ENCODE measurements at regions not wholly inside any gene's neighbourhood (a gene's known extent, or its start where the extent isn't known, plus 50 kb on each side); places are given as distances from the start of the nearest gene placed in this dataset.
A peak's percentile ranks its signal among the peaks of the same experiment; 100 is the strongest.
"Not testable (repeated sequence)": the region's sequence is repeated elsewhere in the genome, so short reads cannot be mapped to it uniquely, and the experiment has no call there.

DNA sequence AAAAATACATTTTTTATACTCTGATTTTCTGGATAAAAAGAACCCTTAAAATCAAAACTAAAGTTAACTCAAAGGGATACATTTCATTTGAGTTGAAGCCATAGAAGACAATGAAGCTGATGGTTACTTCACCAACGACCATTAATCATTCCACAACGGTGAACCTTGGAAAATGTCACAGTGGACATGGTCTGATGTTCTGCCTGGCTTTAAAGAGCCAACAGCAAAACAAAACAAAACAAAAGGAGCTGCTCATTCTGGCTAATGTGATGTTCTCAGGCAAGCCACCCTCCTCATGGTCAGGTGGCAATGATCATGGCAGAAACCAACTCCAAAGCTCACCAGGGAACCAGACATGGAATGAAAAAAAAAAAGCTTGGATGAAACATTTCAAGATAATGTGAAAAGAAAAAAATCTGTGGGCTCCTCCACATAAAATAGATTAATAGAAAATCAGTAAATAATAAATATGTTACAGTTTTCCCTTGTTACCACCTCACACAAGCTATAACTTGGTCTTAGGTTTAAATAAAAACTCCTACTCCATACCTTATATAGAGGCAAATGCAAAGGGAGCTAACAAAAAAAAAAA, 90.1 kb upstream of the SERTAD2 start:
- no peak for DNase-seq (ENCODE audit: low read depth)

DNA sequence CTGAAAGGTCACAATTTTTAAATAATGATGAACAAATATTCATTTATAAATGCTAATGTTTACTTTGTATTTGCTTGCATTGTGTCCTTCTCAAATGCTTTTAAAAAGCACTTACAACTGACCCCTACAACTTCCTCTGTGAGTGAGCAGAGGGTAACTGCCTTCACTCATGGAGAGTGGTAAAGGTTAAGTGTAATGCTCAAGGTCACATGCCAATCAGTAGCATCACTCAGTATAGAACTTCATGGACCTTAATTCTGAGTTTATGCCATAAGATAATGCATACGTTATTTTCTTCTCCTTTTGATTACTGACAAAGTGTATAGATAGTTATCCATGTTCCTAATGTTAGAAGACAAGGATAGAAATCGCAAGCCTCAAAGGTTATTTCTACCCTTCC, 91.8 kb upstream of the SERTAD2 start:
- no peak for DNase-seq (ENCODE audit: low read depth)

DNA sequence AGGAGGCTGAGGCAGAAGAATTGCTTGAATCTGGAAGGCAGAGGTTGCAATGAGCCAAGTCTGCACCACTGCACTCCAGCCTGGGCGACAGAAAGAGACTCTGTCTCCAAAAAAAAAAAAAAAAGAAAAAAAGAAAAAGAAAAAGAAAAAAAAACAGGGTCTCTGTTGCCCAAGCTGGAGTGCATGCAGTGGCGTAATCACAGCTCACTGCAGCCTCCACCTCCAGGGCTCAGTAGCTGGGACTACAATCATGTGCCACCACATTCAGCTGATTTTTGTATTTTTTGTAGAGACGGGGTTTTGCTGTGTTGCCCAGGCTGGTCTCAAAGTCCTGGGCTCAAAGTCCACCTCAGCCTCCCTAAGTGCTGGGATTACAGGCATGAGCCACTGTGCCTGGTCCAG, 94.0 kb upstream of the SERTAD2 start:
- DNase-seq (ENCODE audit: low read depth), result not testable (repeated sequence)

DNA sequence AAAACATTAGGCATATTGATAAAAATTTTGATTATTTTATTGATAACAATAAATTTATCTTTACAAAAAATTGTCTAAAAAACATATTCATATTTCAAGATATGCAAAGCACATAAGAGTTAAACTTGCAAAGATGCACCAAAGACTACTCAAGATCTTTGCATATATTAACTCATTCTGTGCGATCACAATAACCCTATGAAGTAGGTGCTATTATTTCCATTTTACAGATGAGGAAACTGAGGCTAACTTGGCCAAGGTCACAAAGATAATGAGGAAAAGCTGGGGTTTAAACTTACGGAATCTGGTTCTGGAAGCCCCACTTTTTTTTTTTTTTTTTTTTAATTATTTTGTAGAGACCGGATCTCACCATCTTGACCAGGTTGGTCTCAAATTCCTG, 94.4 kb upstream of the SERTAD2 start:
- DNase-seq (ENCODE audit: low read depth), result no peak

DNA sequence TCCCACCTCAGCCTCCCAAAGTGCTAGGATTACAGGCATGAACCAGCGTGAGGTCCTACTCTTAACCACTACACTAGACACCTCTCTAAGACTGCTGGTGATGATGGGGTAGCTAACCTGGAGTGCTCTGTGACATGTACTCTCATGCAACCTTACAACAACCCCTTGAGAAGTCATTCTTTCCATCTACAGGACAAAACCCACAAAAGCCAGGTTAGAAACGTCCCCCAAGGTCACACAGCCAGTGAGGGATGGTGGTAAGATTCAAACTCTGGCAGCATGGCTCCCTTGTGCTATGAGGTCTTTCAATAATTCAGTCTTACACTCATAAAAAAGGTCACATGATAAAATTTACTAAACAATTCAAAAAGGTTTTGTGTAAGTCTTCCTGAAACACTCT, 94.8 kb upstream of the SERTAD2 start:
- DNase-seq (ENCODE audit: low read depth), result no peak

DNA sequence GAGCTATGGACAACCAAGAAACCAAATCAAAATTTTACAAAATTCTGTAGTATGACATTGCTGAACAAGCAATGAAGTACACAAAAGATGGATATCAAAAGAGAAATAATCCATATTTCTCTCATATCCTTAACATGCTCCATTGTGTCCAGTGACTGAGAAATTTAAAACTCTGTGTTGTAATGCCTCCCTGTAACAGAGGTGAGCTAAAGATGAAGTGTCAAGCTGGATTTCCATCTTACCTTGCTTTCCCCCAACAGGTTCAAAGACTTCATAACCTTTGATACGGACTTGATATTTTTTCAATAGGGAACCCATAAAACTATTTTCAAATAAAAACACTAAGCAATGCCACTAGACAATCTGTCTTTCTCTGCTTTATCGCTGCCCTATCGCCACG, 95.7 kb upstream of the SERTAD2 start:
- DNase-seq (ENCODE audit: low read depth), result no peak

DNA sequence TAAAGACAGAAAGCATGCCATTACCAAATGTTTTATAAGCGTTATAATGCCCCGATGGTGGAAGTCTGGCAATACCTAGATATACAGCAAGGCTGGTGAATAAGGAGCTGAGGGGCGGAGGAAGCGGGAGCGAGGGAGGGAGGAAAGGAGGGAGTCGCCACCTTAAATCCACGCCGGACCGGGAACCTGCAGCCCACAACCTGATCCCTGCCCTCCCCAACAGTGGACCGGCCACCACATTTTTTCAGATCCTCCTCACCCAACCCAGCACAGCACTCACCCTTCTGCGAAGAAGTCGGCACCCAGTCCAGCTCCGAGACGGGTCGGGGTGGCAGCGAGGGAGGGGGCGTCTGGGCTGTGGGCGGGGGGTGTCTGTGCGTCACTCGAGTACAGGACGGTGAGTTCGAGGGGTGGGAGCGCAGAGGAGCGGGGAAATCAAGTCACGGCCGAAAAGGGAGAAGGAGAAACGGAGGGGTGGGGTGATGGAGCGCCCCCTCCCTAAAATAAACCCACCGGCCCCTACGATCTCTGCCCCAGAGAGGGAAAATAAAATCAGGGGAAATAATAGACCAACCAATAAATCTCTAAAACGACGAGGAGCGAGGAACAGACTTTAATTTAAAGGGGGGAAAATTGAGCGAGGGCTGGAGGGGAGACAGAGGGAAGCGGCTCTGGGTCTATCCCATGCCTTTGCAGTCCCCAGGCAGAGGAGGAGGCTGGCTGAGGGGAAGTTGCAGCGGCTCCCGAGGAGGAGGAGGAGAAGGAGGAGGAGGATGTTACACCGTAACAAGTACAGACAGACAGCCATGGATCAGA, 96.5 kb upstream of the SERTAD2 start:
- DNase-seq (ENCODE audit: low read depth), result no peak

DNA sequence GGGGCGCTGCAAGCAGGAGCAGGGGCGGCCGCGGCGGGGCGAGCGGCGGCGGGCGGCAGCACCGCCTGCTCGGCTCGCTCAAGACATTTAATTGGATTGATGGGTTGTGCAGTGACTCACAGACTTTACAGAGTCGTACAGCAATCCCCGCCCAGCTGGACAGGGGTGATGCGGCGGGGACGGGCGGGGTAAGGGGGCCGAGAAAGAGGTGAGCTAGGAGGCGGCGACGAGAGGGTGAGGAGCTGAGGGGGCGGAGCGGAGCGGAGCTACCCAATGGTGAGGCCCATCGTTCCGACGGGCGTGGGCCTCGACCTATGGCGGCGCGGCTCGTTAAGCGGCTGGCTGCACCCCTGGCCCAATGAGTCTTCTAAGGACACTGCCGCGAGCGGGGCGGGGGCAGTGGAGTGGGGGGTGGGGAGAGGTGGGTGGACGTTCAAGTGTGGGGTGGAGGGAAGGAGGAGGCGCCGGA, 97.1 kb upstream of the SERTAD2 start:
- peak; percentile 92 for DNase-seq (ENCODE audit: low read depth)

DNA sequence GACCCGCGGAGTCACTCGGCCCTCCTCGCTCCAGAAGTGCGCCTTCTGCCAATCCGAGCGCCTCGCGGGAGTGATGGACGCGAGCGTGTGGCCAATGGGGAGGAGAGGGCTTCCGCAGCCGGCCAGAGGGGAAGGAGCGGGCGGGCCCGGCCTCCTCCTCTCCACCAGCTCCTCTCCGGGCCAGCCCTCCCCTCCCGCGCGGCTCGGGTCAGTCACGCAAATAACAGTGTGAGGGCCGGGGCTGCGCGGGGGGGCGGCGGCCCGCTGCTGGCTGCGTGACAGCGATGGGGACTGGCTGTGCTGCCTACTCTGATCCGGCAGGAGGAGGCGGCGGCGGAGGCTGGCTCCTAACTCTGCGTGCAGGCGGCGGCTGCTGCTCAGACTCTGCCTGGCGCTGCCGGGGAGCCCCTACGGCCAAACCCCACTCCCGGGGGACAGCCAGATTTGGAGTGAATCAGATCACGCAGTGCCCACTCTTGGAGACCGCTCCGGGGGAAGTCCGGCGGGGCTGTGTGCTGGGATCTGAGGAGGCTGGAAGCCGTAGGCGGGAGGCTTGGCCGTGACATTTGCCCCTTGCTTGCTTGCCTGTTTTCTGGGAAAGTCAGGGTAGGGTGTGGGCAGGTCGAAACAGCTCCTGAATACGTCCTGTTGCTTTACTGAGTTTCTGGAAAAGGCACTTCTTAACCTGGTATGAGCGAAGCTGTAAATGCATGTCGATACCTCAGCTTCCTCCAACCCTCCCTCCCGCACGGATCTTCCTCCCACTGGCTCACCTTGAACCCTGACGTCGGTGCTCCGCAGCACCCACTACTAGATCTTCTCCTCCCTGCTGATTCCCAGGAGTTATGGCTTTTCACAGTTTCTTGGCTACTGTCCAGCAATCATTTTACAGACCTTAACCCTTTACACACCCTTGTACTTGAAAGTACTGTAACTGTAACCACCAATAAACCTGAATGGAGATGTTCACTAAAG, 97.9 kb upstream of the SERTAD2 start:
- DNase-seq (ENCODE audit: low read depth), result no peak

DNA sequence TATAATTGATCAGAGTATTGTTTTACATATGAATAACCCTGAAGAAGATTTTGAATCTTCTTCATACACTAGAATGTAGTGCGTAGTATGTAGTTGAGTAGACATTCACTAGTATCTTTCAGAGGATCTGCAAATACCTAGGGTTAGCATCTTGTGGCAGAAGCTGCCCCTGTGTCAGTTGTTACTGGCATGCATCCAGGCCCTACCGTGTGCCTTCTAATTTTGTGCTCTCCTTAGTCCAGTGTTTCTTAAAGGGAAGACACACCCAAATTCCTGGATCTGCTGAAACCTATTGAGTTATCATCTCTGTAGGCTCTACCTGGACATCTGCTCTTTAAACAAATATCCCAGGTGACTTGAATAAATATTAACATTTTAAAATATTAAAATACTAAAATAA, 99.7 kb upstream of the SERTAD2 start:
- no peak for DNase-seq (ENCODE audit: low read depth)

DNA sequence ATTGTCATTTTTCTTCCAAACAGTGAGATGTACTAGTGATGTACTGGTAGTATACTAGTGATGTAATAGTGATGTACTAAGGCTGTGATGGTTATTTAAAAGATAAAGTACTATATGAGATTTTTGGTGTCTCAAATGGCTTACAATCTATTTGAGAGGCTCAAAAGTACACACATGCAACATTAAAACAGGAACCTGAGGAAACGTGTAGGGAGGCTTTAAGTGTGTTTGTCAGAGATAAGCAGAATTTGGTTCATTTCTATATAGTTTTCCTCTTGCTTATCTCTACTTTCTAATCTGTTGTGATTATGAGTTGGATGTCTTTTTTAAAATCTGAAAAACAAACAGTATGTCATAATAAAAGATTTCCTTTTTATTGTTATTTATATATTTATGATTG, 100.9 kb upstream of the SERTAD2 start:
- DNase-seq (ENCODE audit: low read depth), result no peak

DNA sequence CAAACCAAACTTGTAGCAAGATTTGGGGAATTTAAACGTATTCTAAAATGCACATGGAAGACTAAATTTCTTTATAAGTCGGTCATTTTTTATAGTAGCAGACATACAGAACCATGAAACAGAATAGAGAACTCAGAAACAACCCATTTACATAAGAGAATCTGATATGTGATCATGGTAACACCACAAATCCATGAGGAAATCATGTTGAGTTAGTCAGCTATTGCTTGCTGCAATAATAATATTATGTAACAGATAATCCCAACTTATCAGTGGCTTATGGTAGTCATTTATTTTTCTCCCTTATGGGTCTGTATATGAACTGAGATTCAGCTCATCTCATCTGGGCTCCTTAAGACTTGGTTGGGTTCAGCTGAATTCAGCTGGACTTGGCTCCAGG, 103.4 kb upstream of the SERTAD2 start:
- no peak for DNase-seq (ENCODE audit: low read depth)

DNA sequence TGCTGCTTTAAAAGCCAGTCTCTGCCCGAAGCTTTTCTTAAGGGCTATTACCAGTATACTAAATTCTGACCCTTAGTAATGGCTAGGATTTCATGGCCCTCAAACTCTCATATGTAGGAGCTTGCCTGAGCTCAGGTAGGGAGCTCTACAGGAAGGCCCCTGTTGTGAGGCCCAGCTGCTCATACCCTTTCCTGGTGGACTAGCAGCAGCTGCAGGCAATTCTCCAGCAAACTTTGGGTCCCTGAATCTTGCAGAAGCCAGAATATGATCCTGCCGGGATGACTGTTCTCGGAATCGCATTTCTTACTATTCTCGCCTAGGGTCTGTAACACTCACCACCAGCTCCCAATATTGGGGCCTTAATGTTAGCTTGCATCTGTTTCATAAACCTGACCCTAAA, 106.4 kb upstream of the SERTAD2 start:
- no peak for DNase-seq (ENCODE audit: low read depth)

DNA sequence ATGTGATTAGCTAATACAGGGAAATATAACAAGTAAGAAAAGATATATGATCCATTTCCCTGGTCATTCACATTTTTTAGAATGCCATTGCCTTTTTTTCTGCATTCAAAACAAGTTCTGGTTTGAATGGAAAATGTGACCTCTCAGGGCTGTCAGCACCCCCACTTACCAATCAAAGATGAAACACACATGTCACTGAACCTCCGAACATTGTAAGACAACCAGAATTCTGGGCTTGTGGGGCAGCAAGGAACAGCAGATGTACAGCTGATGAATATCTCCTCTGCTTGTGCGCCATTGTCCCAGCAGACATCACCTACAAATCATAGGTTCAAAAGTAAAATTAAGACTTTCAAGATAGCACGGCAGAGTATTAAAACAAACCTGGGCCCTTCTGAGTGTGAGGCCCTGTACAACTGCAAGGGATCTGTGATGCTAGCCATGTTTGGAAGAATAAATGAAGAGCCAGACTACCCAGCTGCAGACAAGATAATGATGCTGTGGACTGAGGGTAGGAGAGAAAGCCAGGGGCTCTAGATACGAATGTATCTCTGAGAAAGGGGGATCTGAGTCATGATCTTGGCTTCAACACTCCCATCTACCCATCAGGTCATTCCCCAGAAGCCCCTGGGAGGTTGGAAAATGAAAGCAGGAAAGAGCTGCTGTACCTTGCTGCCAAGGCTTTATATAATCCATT, 108.7 kb upstream of the SERTAD2 start:
- DNase-seq (ENCODE audit: low read depth), result no peak

DNA sequence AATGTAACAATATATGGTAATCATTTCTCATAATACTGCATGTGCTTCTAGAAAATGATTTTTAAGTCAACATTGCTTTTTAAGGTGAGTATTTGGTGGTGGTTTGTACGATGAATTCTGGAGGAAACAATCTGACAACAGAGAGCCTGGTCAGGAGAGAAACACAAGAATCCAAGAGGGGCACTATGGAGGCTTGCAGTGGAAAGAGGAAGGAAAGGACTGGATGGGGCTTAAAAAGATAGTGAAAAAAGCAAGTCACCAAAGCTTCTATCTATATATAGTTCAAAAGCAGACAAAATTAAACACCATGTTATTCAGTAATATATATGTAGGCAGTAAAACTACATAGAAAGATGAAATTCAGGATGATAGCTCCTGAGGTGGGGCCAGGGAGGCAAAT, 109.4 kb upstream of the SERTAD2 start:
- no peak for DNase-seq (ENCODE audit: low read depth)

DNA sequence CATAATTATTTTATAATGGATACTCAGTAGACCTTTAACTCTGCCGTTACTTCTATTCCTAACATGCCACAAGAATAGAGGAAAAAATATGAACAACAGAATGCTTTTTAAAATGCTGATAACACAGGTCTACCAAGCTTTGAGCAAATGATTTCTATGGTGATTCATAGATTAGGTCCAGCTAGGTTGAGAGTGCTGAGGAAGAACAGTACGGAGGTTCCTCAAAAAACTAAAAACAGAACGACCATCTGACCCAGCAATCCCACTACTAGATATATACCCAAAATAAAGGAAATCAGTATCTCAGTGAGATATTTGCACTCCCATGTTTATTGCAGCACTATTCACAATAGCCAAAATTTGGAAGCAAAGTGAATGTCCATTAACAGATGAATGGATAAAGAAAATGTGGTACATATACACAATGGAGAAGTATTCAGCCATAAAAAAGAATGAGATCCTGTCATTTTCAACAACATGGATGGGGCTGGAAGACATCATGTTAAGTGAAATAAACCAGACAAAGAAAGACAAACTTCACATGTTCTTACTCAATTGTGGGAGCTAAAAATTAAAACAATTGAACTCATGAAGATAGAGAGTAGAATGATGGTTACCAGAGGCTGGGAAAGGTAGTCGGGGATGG, 111.6 kb upstream of the SERTAD2 start:
- no peak for DNase-seq (ENCODE audit: low read depth)

DNA sequence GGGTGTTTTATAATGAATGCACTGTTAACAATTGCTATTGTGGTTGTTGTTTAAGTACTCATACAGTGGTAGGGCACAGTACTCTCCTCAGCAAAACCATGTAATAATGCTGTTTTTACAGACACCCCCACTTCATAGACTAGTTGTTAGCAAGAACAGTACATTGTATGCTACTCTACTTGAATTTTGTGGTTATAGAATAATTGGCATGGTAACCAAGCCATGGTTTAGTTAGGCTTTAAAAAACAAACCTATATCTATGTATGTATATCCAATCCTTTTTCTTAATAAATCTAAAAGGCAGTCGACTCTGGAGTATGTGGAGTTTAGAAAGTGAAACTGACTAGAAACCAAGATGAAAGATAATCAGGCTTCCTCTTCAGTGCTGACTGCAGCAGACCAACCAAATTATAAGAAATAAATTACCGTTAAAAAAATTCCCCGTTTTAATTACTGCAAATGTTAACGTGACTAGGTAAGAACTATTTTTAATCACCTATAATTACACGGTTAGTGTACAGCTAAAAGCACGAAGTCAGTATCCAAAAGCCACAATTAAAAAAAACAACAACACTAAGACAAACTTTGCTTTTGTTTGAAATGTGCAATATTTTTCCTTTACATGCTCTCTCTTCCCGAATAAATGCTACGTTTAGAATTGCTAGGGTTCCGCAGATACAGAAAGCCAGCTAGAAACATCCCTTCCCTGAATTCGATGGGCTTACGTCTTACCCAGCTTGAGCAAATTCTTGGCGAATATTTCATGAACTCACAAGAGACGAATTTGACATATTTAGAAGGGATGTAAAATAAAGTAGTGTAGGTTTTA, 113.3 kb upstream of the SERTAD2 start:
- DNase-seq (ENCODE audit: low read depth), result no peak

DNA sequence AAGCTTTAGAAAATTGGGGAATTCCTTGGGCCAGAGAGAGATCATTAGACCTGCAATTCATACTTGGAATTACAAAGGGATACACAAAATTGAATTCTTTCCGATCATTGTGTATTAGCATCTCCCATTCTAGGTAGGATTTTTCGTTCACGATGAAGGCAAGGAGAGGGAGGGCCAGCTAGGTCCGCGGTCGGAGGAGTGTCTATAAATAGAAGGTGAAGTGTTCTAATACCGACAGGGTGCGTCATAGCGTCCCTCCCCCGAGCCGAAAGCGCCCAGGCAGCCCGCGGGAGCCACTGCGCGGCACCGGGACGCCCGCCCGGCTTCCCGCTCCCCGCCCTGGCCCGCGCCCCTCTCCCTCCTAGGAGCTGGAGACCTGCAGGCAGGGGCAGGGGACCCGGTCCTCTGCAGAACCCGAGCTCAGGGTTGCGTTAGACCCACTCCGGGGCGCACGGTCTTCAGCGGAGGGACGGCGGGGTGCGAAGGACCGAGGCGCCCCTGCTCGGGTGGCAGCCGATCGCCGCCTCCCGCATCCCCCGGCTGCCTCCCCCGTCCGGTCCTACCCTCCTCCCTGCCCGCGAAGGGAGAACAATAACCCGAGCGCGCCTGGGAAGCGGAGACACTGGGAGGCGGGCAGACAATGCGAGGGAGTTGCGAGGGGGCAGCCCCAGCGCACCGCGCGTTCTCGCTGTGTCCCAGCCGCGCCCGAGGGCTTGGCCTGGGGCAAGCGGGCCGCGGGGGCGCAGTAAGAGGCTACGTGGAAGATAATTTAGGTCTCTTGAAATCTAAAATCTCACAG, 114.2 kb upstream of the SERTAD2 start:
- DNase-seq (ENCODE audit: low read depth), result peak; percentile 48

DNA sequence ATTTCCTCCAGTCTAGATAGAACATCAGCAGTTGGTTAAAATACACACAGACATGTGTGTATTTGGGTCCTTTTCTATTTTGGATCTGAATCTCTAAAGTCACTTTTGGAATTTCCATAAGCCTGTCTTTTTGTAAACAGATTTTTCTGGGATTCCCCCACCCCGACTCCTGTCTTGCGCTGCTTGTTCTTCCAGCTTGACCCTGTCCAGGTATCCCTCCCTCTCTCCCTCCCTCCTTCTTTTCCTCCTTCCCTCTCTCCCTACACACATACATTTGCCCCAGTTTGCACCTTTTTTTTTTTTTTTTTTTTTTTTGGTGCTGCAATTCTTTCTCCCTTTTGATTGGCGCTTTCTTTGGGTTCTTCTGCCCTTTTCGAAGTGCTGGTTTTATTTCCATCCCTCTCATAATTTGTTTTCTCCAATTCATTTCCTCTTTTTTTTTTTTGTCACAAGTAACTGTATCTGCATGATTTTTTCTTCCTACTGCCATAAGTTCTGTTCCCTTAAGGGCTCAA, 114.8 kb upstream of the SERTAD2 start:
- DNase-seq (ENCODE audit: low read depth), result no peak

Data from stimulated activated CD8-positive, alpha-beta memory T cell treated with anti-CD3 and anti-CD28 coated beads, Interleukin-15, amount 100 ng/mL, for 1 hour (primary cell).